ENCODE measurements at regions not wholly inside any gene's neighbourhood (a gene's known extent, or its start where the extent isn't known, plus 50 kb on each side); places are given as distances from the start of the nearest gene placed in this dataset.

DNA sequence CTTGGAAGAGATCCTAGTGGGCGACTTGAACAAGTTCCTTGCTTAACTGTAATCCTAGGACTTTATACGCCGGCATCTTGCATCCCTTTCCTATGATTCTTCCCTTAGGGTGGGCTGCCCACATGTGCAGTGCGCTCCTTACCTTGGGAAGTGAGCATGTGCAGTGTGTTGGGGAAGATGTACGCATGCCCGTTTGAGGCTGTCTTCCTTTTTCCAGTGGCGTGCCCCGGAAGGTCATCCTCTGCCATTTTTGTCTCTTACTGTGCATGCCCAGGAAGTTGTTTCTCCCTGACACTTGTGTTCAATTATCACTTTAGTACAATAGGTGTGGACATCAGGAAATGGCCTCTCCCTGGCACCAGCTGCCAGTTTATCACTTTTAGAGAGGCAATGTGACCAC lies 936.5 kb downstream of the TBC1D22A start:
- TF ChIP-seq, protein P1, sequence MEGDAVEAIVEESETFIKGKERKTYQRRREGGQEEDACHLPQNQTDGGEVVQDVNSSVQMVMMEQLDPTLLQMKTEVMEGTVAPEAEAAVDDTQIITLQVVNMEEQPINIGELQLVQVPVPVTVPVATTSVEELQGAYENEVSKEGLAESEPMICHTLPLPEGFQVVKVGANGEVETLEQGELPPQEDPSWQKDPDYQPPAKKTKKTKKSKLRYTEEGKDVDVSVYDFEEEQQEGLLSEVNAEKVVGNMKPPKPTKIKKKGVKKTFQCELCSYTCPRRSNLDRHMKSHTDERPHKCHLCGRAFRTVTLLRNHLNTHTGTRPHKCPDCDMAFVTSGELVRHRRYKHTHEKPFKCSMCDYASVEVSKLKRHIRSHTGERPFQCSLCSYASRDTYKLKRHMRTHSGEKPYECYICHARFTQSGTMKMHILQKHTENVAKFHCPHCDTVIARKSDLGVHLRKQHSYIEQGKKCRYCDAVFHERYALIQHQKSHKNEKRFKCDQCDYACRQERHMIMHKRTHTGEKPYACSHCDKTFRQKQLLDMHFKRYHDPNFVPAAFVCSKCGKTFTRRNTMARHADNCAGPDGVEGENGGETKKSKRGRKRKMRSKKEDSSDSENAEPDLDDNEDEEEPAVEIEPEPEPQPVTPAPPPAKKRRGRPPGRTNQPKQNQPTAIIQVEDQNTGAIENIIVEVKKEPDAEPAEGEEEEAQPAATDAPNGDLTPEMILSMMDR (IDR thresholded peaks at IDR 0.05), result no peak
- TF ChIP-seq POLR2AphosphoS5 (IDR thresholded peaks at IDR 0.05; ENCODE audit: low read depth, low read length), result no peak

Data from Panc1 (cell line).